Coronary artery (tissue), 2 donors: ENCODE measurements at regions not wholly inside any gene's neighbourhood (a gene's known extent, or its start where the extent isn't known, plus 50 kb on each side); places are given as distances from the start of the nearest gene placed in this dataset.

Source experiments
- DNase-seq: peaks from one replicate; pipeline ENCODE4 v3.0.0-alpha.2; 2017; ENCODE audit warnings: low spot score
- H3K27ac ChIP-seq, 2 donors: fragments of 200-600 bp; sonication (generic); one replicate each; pipeline ENCODE4 v1.5.1; 2016 to 2019
- H3K4me3 ChIP-seq: fragments of 200-600 bp; sonication (generic); 2 replicates; pipeline ENCODE4 v1.5.1; 2016; ENCODE audit warnings: mild to moderate bottlenecking, moderate library complexity
- CTCF ChIP-seq: fragments of 200-600 bp; sonication (generic); IDR thresholded peaks from one replicate; pipeline ENCODE4 v1.5.1; 2019; ENCODE audit warnings: antibody characterized with exemption

DNA sequence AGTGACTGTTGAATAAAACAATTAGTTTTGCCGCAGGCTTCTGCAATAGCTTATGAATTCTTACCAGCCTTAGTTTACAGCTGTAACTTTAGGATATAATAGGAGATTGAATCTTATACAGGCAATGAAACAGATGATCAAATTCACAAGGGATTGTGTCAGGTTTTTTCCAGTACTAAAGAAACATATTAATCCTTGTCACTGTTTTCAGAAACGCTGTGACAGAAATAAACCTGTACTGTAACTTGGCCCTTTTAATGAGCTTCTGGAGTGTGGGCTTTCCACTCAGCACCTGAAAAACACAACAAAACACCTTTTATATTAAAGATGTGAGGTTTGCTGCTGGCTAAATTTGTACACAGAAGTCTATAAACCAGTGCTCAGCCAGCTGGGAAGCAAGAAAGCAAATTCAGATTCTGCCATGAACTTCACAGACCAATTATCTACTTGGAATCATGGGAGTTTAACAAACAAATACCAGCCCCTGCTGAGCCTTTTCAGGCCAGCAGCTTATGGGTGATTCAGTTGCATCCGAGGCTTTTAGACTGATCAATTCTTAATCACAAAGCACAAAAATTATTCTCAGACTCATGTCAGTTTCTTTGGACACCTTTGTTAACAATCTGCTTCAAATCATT lies 109.5 kb downstream of the FOXG1 start:
- no peak for DNase-seq
- Histone ChIP-seq H3K27ac (no peak overlapping the region), H3K4me3 (no peak overlapping the region)
- no peak for TF ChIP-seq CTCF

DNA sequence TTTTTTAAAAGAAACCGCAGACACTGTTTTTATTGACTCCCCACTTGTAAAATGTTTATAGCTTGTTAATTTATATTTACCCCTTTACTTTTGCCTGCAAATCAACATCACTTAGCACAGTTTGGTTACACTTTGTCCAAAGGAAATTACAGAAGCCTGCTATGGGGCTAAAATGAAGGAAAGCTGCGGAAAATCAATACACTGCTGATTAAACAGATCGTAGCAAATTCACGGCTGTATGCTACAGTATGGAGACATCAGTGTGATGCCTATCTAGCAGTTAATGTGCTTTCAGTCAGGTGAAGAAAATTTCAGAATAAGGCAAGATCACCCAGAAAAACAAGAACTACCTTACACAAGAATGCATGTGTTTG lies 110.0 kb downstream of the FOXG1 start:
- Histone ChIP-seq H3K27ac (no peak overlapping the region), H3K4me3 (no peak overlapping the region)
- TF ChIP-seq CTCF: no peak
- no peak for DNase-seq

DNA sequence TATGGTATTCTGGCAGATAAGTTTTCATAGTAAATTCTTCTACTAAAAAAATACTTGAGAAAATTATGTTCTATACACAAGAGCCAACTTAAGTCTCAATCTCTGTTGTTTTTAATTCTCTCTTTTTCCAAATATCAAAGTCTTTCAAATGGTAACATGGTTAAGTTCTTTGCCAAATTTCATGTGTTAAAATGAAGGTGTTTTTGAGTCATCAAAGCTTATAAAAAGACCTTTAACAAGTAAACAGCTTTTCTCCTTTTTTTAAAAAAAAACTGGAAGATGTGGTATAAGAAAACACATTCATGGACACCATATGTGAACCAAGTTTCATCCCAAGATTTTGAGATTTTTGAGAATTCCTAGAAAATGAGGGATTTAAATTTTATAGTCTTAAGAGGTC lies 111.3 kb downstream of the FOXG1 start:
- no peak for TF ChIP-seq CTCF
- Histone ChIP-seq H3K4me3 (no peak overlapping the region), H3K27ac (no peak overlapping the region)
- no peak for DNase-seq

DNA sequence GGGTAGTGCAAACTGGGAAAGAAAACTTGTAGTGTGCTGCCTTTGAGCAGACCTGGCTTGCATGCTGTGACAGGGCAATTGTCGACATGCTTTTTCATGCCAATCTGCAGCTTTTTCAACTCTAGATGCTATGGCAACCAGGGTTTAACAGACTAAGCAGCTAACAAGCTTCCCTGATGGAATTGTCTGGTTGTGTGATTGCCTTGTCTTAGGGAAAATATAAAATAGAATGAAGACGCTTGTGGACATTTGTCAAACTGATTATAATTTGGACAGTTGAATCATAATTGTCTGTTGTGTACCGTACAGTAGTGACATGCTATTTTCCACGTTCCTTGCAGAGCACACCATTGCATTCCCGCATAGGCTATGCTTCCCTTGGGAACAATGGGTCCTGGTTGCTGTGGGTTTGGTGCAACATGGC lies 113.0 kb downstream of the FOXG1 start:
- DNase-seq: no peak
- H3K27ac ChIP-seq: no peak overlapping the region
- H3K4me3 ChIP-seq: no peak overlapping the region
- no peak for TF ChIP-seq CTCF

- no peak for DNase-seq
- H3K27ac ChIP-seq: no peak overlapping the region
Observed at GRCh38 chr14:28886940-28887339, 120.4 kb downstream of the FOXG1 start.

DNA sequence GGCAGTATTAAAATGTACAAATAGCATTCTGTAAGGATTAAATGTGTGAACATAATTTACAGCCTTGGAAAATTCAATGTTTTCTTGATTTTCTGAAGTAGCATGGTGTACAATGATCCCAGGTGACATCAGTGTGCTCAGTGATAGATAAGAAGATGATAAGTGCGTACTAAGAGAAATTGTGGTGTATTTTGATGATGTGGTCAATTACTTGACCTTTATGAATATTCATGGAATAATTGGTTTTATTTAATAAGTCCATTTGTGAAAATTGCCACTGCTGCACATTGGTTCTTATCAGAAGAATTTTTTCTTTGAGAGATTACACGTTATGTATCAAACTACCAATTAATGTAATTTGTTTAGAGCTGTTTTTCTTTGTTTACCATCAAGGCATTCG lies 128.8 kb downstream of the FOXG1 start:
- Histone ChIP-seq H3K4me3 (no peak overlapping the region), H3K27ac (no peak overlapping the region)
- DNase-seq: no peak
- TF ChIP-seq CTCF: no peak

More at GRCh38 chr14:28886940-28887339, 120.4 kb downstream of the FOXG1 start:
- no peak for TF ChIP-seq CTCF
- no peak overlapping the region for H3K4me3 ChIP-seq

DNA sequence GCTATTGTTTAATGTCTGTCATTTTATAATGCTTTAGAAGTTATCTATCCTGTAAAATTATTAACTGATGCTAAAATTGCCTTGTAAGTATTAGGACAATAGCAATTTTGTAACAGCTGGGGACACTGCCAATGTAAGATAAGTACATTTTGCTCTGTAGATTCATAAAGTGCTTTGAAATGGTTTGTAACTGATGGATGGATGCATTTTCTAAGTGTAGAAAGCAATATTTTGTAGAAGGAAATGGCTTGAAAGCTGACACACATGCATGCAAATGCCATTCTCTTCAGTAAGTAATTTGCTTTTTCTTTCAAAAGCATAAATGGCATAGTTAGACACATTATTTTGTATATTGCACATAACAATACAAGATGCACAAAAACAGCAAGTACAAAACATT lies 129.8 kb downstream of the FOXG1 start:
- no peak for DNase-seq
- Histone ChIP-seq H3K4me3 (no peak overlapping the region), H3K27ac (no peak overlapping the region)
- TF ChIP-seq CTCF: no peak
